NCI-H1694 treated with DMSO at 0.1 percent for 48 hours (cell line): ENCODE measurements at regions not wholly inside any gene's neighbourhood (a gene's known extent, or its start where the extent isn't known, plus 50 kb on each side); places are given as distances from the start of the nearest gene placed in this dataset.

Experiments
- DNase-seq: peaks from one replicate; lab custom pipeline; 2025; lab: John Stamatoyannopoulos, UW

DNA sequence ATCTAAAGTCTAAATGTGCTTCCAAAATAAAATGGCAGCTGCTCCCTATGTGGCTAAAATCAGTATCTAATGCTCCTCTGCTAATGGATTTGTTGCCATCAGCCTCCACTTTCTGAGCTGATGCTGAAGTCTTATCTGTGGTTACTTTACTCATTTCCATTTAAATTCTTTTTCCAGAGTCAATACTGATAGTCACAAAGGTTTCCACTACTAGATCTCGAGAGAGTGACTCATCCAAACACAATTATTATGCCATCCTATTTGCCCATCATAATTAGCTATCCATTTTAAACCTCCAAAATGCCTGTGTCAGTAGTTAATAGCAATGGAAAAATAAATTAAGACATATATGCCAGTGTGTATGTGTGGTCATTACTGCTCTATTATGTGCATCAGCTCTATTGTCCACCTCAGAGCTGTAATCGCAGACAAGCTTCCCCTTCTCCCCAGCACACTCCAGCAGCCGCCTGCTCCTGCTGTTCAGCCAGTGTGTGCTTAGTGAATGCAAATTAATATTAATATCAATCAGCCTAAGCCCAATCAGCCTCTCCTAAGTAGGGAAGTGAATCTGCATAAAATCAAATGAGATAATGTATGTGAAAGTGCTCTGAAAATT, 199.8 kb upstream of the ZIC3 start:
- no peak for DNase-seq

DNA sequence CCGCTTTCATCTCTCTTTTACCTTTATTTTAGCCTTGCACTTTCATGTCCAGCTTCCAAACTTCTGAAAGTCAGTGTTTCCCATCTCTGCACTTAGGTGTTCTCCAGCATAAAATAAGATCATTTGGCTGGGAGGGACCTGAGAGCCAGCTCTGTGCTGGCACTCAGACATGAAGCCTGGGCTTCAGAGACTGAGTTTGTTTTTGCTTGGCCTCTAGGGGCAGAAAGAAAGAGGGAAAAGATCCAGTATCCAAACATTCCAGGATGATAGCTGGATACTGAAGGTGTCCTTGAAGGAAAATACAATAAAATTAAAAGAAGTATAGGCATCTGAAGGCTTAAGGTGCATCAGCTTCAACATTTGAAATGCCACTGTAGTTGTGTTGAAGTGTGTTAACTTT, 202.4 kb upstream of the ZIC3 start:
- no peak for DNase-seq

DNA sequence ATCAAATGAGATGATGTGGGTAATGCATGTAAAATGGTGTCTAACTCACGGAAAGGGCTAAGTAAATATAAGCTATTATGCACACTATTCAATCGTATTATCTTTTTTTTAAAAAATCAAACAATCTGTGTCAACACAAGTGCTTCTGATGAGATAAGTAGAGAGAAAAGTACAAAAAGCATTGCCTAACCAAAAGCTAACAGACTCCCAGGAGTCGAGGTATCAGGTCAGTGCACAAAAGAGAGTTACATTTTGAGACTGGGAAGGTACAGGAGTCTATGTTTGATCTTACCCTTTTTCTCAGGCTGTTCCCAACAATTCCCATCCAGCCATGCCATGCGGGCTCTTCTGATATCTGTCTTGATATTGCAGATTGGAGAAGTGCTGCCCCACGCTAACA, 203.3 kb upstream of the ZIC3 start:
- DNase-seq = no peak

DNA sequence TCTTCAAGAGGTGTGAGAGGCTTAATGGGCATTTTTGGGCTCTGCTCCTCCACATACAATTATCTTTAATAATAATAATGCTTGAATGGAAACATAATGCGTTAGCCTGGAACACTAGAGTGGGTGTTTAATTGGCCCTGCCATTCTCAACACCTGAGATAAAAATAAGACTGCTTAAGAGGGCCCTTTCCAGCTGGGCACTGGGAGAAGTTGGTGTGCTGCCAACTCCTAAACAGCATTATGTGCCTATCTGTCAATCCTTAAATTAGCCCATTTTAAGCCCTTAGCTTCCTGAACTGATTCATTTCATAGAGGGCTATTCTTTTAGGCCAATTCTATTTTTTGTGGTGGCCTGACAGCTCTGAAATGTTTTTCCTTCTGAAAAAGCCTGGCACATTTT, 211.1 kb upstream of the ZIC3 start:
- no peak for DNase-seq

- no peak for DNase-seq
These were observed 212.5 kb upstream of the ZIC3 start for GRCh38 chrX:137353404-137353803.

- no peak for DNase-seq
These were observed 213.7 kb upstream of the ZIC3 start for GRCh38 chrX:137352101-137352660.

DNA sequence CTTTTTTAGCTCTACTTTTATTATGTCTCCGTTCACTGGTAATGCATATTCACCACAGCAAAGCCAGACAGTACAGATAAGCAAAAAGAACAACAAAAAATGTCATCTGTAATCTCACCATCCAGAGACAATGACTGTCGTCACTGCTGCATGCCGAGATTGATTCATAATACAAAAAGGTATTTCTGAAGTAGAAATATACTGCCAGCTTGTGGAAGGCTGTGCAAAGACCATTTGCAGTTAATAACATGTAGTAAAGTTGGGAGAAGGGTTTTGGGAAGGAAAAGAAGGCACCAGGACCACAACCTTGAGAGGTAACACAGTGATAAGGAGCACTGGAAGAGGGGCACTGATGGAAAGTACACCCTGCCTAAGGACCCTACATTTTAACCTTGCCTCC, 223.0 kb upstream of the ZIC3 start:
- DNase-seq = peak; percentile 20

- no peak for DNase-seq
These were observed 252.3 kb upstream of the ZIC3 start for GRCh38 chrX:137313627-137314026.

DNA sequence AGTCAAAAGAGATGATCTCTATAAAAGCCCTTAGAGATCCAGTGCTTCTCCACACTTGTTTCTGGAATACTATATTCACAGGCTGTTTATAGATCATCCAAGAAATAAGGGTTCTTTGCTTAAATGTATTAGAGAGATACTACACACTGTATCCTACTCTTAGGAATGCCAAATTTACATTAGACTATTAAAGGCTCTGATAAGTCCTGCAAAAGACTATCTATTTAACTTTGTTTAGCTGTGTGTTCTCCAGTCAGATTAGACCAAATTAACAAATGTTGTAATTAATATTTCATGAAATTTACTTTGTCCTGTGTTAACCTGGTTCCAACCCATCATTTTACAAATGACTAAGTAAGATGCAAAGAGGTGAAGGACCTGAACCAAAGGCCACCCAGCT, 260.5 kb upstream of the ZIC3 start:
- DNase-seq = no peak

DNA sequence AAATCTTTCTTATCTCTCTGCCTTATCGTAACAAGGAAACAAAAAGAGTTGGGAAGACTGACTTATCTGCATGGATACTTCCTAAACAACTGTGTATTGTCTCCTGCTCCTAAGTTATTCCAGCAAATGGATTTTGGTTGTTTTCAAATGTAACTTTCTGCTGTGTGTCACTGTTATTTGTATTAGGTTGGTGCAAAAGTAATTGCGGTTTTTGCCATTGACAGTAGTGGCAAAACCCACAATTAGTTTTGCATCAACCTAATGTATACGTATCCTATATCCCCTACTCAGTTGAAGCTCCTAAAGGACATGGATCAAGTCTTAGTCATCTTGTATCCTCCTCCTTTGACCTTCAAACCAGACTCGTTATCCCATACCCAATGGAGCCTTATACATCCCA, 263.4 kb upstream of the GPR101 start:
- DNase-seq = no peak

GRCh38 chrX:137290011-137290410, 256.2 kb upstream of the GPR101 start:
- DNase-seq = peak; percentile 74

DNA sequence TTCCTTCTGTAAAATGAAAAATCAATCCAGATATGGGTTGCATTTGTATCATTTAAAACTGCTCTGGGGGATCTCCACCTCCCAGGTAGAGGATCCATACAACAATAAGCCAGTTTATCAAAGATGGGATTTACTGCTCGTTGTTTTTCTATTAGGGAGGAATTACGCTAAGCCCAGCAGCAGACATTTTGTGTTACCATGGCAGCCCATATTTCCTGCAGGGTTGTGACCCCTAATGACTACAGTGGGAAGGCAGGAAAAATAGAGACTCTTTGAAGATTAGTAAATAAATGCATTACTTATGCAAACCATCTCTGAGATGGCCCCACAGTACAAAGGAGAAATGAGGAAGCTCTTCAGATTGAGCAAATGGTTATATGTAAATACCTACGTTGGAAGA, 253.4 kb upstream of the GPR101 start:
- no peak for DNase-seq

- no peak for DNase-seq
These were observed 252.6 kb upstream of the GPR101 start for GRCh38 chrX:137286423-137286822.

DNA sequence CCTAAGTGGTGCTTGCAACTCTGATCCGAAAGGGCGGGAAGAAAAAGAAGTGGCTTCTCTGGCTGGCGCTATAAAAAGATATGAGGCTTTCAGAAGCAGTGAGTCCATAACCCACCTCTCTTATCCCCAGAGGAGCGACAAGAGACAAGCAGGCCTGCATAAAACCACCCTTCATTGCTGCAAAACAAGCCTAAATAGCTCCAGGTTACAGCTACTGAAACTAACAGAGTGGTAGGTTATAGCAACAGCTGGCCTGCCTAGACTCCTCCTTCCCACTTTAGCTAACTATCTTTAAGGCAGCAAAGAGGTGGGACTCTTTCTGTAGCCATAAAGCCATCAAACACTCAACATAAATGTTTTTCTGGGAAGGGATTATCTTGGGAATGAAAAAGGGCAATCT, 245.0 kb upstream of the GPR101 start:
- no peak for DNase-seq

- DNase-seq = no peak
These were observed 229.6 kb upstream of the GPR101 start for GRCh38 chrX:137263374-137263773.

GRCh38 chrX:137245183-137245582, 211.4 kb upstream of the GPR101 start:
- no peak for DNase-seq

DNA sequence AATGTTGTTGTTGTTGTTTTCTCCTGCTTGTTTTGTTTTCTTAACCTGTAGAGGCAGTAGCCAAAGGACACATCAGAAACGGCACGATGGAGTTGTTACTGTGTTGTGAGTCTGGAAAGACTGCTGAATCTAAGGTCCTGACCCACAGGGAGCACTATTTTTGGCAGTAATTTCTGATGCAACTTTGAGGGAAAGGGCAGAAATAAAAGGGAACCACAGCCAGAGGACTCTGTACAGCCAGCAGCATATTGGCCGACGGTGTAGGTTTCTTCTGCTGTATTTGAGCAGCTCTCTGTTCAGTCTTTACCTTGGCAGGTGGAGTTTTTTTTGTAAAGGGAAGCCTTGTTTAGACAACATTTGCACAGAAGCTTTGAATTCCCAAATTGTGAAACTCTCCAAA, 203.0 kb upstream of the GPR101 start:
- no peak for DNase-seq

DNA sequence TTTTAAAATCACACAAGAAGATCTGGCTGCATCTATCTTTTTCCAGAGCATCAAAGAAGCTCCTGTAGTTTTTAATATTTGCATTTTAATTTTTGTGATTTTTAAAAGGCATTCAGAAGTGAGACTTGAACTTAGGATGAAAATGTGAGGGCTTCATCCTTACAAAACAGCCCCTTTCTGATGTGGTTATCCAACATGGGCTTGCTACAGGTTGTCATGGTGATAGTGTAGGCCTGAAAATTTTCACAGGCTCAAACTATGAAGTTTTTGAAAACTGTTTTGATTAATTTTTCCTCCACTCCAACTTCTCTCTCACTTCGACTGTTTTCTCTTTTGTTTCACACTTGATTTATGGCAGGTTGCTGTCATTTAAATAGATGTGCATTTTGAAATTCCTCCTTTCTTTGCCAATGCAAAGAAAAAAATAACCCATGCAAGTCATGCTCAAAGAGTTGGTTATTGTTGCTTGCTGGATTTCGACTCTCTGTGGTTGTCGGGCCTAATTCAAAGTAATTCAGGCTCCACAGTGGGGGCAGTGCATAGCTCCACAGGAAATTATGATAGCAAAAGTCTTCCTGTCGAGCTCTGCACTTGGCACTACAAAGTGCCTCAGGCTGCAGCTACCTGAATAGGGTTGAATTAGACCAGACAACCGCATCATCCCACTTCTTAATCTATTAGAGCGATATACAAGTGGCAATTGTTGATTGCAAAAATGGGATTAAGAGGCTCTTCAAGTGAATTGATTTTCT, 201.0 kb upstream of the GPR101 start:
- DNase-seq = no peak

GRCh38 chrX:137233478-137233877, 199.7 kb upstream of the GPR101 start:
- DNase-seq = no peak

GRCh38 chrX:137227151-137227550, 193.4 kb upstream of the GPR101 start:
- no peak for DNase-seq

DNA sequence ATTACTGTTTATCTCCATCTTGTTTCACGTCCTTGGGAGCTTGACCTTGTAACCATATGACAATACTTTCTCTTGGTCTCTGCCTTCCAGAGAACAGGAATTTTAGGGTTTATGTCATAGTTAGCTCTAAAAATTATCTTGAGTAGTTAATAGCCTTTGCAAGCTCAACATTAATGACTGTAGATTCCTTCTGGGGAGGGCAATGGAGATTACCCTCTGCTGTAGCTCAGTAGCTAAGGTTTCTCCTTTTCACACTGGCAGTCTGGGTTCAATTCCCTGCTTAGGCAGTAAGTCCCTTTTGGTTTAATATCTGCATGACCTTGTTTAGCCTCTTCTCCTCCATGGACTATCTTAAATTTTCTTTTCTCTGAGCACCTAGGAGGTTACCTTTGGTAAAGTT, 181.7 kb upstream of the GPR101 start:
- no peak for DNase-seq

- no peak for DNase-seq
These were observed 178.4 kb upstream of the GPR101 start for GRCh38 chrX:137212078-137212632.

- DNase-seq = no peak
These were observed 164.2 kb upstream of the GPR101 start for GRCh38 chrX:137198040-137198439.
